GM19043 (cell line): ENCODE measurements at regions not wholly inside any gene's neighbourhood (a gene's known extent, or its start where the extent isn't known, plus 50 kb on each side); places are given as distances from the start of the nearest gene placed in this dataset.

Source experiments
- ATAC-seq: cut with Tn5 transposase; IDR thresholded peaks from one replicate; pipeline ENCODE4 v1.9.1; 2021; ENCODE audit warnings: low read depth; ENCODE audit not compliant: unreplicated experiment

DNA sequence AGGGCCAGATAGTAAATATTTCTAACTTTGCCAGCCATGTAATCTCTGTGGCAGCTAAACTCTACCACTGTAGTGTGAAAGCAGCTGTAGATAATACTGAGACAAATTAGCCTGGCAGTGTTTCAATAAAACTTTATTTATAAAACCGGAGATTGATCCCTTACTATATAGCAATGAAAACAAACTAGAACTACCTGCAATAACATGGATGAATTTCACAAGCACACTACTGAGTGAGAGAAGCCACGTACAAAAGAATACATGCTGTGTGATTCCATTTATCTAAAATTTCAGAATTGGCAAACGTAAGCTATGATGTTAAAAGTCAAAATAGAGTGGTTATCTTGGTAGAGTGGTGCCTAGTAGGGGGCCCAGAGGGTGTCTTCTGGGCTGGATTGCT lies 198.7 kb upstream of the SGK1 start:
- ATAC-seq: no peak

DNA sequence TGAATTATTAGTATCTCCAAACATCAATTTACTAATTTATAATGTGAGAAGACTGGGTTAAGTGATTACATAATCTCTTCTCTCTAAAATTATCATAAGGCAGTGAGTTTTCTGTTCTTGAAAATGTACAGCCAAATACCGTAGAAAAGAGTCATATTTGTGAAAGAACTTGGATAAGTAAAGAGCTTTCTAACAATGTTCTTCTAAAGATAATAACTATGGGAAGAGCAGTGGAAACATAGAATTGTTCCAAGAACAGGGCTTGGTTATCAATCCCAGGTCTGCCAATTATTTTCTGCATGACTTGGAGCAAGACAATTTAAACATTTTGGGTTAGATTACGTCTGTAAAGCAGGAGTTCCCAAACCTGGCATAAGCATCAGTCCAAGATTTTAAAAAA lies 198.1 kb upstream of the SGK1 start:
- ATAC-seq: no peak

DNA sequence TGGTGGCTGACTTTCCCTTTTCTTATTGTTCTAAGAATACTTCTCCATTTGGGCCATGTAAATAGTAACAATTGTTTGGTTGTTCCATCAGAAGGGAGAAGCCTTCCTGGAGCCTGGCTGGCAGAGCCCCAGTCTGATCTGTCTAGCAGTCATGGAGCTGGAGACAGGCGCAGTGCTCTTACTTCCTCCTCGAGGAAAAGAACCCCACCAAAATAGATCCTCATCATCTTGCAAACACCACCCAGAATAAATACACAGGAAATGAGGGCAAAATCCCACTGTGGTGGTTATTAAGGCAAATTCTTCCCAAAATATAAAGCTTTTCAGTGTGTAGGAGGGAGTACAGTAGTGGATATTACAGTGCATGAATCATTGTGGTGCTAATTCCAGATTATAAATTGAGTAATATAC lies 195.1 kb upstream of the SGK1 start:
- no peak for ATAC-seq

DNA sequence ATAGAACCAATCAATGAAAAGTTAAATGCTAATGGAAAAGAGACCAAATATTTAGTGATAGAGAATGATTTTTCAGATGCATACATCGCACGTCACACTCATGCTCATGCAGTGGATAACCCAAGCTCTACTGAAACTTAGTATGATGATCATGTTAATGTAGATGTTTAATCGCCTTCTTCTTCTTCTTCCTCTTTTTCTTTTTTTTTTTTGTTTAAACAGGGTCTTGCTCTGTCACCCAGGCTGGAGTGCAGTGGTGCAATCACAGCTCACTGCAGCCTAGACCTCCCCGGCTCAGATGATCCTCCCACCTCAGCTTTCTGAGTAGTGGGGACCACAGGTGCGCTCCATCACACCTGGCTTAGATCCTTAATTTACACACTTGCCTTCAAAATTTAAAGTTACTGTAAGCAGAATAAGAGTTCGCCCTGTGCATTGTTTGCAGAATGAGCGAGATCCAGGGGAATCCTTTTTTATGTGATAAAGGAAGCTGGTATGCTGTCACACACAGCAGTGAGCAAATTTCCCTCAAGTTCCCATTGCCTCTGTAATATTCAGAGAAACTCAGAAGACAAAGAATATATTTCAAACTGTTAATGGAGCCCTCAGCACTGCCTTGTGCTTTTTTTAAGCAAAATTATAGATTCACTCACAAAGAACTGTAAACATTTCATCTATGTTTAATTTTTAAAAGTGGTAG lies 194.2 kb upstream of the SGK1 start:
- ATAC-seq: no peak

DNA sequence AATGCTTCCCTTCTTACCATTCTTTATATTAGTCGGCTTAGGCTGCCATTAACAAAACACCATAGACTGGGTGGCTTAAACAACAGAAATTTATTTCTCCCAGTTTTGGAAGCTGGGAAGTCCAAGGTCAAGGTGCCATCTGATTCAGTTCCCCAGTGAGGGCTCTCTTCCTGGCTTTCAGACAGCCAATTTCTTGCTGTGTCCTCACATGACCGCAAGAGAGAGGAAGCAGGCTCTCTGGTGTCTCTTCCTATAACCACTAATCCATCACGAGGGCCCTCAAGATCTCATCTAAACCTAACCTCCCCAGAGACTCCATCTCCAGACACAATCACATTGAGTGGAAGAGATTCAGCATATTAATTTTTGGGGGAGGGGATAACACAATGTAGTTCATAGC lies 193.0 kb upstream of the SGK1 start:
- ATAC-seq: no peak

DNA sequence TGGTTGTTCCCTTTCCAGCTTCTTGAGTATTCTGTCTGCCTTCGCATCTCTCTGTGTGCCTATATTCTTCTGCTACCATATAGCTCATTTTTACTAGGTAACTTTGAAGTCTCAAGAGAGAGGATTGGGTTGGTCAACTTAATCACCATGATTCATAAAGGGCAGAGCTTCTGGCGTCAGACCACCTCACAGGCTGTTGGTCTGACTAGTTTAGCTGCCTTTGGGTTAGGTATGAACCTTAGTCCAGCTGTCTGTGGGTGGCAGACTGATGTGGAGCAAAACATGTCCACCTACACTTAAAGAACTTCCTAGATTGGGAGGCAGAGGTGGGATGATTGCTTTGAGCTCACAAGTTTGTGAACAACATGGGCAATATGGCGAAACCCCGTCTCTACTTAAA lies 192.2 kb upstream of the SGK1 start:
- no peak for ATAC-seq

DNA sequence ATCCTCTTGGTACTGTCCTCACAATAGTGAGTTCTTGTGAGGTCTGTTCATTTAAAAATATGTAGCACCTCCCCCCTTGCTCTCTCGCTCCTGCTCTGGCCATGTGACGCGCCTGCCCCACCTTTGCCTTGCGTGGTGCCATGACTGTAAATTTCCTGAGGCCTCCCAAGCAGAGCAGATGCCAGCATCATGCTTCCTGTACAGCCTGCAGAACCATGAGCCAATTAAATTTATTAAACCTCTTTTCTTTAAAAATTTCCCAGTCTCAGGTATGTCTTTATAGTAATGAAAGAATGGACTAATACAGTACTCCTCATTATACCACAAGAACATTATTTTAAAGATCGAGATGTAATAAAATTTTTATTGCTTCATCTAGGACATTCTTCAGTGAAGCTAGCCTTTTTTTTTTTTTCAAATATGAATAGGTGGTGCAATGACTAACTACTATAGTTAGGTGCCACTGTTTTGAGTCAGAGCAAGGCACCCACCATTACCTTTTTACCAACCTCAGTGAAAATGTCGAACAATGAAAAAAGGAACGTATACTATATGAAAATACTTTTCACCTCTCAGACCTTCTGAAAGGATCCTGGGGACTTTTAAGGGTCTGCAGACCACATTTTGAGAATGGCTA lies 191.1 kb upstream of the SGK1 start:
- ATAC-seq: no peak

DNA sequence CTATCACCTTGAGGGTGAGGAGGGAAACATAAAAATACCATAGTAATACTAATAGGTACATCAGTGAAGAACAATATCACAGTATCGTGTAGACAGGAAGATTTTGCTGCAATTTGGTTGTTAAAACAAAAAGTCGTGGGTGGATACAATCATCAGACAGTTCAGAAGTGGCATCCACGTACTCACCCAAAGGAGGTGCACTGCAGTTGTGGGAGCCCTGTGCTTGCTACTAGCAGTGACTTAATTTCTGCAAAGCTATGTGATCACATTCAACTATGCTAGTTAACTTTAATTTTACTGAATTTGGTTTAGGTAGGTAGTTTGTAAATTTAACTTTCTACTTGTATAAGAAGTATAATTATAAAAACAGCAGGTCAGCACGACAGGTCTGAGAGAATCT lies 188.2 kb upstream of the SGK1 start:
- no peak for ATAC-seq

DNA sequence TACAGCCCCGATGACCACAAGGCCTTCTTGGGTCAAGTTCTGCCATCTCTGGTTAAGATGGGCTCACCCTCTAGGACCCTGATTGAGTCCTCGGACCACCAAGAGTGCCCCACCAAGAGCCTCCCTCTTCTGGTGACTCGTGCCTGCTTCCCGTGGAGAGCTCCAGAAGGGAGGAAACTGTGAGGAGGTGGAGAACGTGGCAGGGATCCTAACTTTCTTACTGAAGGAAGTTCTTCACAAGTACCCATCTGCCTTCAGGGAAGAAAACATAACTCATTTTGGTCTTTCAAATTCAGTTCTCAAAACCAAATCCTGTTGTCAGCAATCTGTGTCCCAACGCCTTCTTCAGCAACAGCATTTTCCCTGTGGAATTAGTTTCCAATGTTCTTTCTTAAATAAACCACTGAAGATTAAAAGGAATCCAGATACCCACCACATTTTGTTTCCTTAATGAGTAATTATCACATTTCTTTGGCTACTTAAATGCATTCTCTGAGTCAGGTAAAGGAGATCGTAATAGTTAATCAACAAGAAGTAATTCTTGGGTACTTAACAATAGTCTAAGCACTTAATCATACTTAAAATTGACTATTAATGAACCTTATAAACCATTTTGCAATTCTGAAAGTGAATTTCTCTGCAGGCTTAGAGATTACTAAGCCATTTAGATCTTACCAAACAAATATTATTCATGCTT lies 185.8 kb upstream of the SGK1 start:
- ATAC-seq: no peak

DNA sequence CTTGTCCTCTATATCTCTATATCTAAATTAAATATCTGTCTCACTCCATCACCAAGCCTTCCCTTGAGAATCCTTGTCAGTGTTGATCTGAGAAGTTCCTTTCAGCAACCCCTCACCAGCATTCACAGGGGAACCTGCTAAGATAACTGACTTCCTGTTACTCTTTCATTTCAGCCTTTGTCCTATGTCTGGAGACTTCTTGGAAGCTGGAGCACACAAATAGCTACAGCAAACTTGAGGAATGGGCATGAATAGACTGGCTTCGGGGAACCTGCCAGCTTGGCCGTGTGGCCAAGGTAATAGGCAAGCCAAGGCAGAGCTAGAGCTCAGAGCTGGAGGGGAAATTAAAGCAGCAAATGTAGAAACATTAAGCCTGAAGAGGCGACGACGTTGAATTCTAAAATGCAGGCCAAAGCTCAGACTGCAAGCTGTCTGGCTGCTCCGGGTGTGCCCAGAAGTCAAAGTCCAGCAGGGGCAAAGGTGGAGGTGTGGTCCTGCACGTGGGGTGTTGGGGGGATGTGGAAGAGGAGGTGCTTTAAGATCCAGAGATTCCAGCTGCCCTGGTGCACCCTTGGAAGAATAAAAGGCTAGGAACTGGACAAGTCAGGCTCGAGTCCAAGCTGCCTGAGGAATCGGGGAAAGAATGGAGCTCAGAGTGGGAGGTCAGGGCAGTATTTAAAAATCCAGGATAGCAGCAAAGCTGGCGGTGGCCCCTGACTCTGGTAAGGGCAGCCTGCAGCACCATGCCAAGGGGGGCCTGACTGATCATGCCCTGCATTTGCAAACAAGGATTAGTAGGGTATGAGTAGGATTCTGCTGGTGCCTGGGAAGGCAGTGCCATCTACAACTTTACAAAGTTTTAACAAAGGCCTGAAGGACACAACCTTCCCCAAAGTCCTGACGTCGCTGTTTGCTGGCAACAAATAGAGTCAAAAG lies 185.0 kb upstream of the SGK1 start:
- no peak for ATAC-seq

DNA sequence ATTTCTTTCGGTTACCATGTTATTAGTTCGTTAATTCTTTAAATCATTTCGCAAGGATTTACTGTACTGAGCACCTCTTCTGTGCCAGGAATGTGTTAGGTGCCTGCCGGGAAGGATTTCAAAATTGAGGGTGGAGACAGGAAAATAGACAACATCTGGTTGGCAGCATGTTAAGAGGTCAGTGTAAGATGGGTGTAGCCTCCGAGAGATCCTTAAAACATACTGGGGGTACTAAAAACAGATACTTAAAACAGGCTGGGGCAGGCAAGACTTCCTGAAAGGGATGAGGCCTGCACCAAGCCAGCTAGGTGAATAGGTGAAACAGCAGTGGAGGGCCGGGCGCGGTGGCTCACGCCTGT lies 178.0 kb upstream of the SGK1 start:
- ATAC-seq: no peak

DNA sequence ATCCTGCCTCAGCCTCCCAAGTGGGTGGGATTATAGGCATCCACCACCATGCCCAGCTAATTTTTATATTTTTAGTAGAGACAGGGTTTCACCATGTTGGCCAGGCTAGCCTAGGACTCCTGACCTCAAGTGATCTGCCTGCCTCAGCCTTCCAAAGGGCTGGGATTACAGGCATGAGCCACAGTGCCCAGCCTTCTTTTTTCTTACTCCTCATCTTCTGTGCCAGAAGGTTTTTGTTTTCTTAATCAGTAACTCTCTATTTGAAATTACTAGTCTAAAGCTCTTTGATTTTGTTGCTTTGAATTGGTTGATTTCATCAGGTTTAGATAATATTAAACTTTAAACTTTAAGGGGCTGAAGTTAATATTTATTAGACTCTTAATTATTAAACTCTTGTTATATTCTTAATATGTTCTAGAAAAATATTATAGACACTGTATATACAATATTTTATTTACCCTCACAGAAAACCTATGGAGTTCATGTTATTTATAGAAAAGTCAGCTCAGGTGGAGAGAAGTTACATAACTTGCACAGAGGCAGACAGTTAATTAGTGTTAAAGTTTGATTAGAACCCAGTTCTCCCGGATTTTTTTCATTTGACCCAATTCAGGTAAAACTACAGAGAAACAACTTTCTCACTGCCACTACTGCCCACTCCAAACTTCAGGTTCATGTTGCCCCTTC lies 177.4 kb upstream of the SGK1 start:
- no peak for ATAC-seq

DNA sequence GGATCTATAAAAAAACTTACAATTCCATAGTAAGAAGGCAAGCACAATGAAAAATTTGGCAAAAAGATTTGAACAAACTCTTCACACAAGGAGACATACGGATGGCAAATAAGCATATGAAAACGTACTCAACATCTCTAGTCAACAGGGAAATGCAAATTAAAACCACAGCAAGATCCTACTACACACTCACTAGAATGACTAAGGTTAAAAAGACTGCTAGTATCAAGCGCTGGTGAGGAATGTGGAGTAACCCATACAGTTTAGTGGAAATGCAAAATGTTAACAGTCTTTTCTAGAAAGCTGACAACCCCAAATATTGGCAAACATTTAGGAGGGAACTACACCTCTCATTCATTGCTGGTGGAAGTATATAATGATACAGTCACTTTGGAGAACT lies 175.9 kb upstream of the SGK1 start:
- ATAC-seq: no peak

DNA sequence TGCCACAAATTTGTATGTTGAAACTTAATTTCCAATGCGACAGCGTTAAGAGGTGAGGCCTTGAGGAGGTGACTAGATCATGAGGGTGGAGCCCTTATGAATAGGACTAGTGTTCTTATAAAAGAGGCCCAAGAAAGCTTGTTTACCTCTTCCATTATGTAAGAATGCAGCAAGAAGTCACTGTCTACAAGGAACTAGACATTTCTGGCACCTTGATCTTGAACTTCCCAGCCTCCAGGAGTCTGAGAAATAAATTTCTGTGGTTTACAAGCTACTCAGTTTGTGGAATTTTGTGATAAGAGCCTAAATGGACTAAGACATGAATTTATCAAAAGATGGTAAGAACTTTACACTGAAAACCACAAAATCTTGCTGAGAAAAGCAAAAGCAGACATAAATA lies 173.6 kb upstream of the SGK1 start:
- no peak for ATAC-seq

DNA sequence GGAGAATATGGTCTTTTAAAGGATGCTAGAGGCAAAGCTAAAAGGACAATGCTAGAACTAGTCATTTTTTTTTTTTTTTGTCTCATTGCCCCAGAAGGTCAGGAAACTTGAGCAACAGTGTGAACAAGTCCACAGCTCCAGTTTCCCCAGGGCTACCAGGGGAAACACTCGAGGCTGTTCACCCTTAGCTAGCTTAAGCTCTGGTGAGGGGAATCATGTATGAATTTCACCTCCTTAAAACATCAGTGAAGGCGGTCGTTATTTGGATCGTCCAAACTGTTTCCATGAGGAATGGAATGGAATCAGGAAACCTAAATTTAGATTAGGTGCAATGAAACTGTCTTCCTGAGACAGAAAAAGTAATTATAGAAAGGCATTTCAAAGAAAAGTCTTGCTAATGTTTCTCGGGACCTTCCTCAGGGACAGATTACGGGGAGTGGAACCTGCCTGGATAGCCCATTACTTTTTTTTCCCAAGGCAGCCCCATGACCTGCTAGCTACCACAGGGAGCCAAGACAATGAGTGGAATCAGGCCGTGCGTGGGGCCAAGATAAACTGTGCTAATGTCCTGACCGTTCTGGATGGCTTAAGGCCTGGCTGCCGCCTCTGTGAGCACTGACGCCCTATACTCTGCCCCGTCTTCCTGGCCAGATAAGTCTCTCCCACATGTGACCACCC lies 164.8 kb upstream of the SGK1 start:
- ATAC-seq: no peak

DNA sequence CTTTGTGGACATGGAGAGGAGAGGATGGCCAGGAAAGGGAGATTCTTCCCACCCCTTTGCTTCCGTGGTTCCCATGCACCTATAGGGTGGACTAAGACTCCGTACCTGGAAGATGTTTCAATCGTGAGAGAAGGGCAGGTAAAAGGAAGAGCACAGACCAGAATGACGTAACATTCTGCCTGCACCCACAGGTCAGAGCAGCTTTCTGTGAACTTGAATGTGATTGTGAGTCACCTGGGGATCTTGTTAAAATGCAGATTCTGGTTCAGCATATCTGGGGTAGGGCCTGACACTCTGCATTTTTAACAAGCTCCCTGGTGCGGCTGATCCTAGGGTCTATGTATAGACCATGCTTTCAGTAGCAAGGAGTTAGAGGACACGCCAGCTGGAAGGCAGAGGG lies 164.1 kb upstream of the SGK1 start:
- no peak for ATAC-seq

DNA sequence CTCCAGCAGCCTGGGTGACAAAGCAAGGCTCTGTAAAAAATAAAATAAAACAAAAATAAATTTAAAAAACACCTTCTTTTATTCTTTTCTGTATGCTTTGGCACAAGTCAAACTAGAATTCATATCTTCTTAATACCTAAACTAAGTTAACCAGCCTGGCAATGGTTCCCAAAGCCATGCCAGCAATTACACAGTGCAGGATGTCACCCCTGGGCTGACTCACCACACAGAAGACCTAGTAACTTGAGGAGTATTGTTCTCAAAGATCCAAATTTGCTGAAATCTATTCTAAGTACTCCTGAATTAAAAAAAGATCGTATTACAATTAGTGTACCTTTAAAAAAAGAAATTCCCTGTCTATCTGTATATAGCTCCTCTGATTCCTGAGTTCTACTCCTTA lies 162.7 kb upstream of the SGK1 start:
- no peak for ATAC-seq

DNA sequence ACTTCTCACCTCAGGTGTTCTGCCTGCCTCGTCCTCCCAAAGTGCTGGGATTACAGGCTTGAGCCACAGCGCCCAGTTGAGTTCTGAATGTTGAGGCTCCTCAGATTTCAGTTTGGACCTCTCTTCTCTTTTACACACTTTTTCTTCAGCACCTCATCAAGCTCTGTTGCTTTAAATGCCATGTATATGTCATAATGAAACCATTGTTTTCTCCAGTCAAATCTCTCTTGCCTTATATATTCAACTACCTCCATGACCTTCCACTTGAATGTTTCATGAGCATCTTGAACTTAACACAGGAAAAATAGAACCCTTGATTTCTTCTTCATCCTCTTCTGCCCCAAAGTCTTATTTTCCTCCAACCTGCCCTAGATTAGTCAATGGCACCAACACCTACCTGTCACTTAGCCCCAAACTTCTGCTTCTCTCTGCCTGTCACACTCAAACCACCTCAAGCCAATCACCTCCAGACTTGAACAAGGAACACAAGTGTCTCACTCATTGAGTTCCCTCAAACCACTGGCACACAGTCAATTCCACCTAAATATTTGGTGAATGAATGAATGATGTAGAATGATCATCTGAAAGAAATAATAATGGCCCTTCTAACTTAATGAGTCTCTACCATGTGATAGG lies 161.0 kb upstream of the SGK1 start:
- ATAC-seq: no peak

DNA sequence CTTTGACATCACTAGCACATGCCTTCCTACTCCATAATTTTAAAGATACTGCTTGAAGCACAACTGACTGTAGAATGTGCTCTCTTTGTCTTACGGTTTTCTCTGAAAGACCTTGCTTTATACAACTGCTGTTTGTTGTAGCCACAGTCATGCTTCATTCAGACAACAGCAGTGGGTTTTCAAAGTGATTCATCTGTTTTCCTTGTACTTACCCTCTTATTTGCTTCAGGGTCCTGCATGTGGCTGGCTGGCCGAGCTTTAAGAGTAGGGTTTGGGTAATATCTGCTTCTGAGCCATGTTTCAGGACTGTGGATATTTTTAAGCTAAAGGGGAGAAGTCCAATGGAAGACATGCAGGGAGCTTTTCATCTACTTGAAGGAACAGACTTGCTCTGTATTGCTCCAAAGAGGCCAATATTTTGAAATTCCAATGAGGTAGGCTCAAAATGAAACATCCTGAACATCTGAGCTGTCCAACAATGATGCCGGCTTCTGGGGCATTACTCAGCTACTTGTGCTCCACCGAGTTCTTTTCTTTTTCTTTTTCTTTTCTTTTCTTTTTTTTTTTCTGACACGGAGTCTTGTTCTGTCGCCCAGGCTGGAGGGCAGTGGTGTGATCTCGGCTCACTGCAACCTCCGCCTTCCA lies 160.2 kb upstream of the SGK1 start:
- no peak for ATAC-seq
